HK-2 (cell line): ENCODE measurements at regions not wholly inside any gene's neighbourhood (a gene's known extent, or its start where the extent isn't known, plus 50 kb on each side); places are given as distances from the start of the nearest gene placed in this dataset.

Experiments used
- DNase-seq: peaks from one replicate; pipeline ENCODE4 v3.0.0-alpha.2; 2018; ENCODE audit not compliant: unreplicated experiment

DNA sequence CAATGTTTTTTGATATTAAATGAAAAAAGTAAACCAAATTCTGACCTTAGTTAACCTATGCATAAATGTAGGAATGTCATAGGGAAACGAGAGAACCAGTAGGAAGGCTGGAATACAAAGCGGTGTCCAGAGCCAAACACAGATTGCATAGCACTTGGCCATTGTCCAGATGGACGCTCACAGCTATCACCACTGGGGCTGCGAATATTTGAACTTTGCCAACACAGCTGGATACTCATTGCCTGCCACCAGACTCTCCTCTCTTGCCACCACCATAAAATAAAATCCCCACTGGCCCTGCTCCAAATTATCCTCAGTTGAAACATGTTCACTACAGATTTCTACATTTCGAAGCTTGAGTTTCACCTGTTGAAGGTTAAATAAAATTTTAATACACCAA is 159.3 kb upstream of the GULP1 start:
- no peak for DNase-seq

DNA sequence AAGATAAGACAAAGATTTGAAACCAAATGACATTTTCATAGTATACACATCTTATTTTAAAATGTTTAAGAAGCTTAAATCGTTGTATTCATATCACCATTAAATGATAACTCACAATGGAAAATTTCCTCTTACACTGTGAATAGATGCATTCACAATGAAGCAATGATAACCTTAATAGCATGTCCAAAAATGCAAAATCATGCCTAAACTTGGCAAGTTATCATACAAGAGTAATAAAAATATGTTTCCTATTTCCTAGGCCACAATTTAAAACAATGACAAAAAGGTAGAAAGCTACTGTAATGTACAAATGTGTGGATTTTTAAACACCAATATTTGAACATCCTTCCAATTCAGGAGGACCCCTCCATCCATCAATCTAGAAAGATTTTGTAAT is 157.4 kb upstream of the GULP1 start:
- no peak for DNase-seq

DNA sequence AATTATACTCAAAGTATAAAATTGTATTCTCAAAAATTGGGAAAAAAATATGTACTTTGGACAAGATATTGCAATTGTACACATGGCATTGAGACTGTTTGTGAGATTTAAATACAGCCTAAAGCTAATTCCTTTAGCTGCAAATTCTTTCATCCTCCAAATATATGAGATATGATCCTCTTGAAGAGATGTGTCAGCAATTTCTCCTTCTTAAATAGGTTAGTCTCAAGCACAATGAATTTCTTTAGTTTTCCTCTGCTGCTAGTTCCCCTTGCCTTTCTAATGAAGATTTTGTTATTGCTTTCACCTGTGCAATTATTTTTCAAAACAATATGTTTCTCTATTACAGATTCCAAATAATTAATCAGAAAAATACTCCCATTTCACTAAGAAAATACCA is 153.4 kb upstream of the GULP1 start:
- no peak for DNase-seq

DNA sequence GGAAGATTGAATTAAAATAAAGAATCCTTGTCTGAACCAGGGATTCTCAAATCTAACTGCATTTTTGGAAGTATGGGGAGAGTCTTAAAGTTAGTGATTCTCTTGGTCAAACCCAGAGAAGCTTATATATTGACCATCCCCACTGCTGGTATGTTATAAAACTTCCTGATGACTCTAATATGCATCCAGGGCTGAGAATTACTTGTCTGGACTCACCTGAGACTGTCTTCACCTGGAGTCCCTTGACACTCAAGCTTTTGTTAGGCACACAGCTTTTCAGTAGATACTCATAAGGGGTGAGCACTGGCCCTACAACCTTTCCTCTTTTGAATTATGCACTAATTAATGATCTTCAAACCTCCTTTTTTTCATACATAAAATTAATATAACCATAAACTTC is 149.6 kb upstream of the GULP1 start:
- DNase-seq: no peak

DNA sequence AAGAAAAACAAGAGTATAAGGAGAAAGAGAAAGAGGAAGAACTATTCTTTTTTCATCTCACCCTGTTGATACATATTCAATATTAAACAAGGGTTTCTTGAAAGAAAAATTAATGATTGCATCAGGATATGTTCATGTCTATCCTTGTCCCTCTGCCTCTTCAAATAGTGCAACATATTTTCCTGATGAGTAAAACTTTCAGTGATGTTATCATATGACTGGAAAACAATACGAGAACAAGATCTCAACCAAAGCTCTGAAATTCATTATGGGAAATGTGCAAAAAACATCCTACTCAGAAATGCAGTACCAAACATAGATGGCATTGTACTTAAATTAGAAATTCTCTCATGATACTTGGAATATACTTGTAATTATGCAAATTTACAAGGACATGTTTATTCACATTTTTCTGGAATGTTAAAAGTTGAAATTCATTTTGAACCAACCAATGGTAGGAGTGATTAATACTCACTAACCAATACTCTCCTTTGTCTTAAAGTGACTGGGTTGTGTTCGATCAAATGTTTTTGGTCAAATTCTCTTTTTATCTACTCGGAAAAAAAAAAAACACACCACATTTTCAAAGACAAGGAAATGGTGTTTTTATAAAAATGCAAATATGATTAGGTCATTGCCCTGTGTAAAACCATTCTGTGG is 148.9 kb upstream of the GULP1 start:
- DNase-seq: no peak

DNA sequence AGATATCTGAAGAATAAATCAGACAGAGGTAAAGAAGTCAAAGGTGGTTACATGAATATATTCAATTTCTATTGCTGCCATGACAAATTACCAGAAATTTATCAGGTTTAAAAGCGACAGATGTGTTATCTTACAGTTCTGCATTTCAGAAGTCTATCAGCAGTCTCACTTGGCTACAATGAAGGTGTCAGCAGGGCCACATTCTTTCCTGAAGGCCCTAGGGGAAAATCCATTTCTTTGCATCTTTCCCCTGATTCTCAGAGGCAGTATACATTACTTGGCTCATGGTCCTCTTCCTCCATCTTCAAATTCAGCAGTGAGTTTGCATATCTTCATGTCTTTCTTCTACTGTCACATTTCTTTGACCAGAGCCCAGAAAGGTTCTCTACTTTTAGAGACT is 145.8 kb upstream of the GULP1 start:
- DNase-seq: no peak

DNA sequence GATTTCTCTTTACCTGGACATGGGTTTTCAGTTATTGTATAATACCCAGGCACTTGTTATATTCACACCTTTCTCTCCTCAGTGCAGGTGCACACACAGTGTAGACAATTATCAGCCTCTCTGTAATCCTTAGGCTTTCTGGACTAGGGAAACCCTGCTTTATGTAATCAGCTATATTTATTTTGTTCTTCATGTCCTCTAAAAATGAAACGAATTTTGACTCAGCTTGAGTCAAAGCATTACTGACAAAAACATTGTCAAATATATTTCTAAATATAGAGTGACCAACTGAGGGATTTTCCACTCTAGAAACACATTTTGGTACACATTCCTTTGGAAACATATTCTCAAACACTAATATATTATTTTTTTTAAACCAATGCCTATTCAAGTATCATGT is 144.8 kb upstream of the GULP1 start:
- no peak for DNase-seq

DNA sequence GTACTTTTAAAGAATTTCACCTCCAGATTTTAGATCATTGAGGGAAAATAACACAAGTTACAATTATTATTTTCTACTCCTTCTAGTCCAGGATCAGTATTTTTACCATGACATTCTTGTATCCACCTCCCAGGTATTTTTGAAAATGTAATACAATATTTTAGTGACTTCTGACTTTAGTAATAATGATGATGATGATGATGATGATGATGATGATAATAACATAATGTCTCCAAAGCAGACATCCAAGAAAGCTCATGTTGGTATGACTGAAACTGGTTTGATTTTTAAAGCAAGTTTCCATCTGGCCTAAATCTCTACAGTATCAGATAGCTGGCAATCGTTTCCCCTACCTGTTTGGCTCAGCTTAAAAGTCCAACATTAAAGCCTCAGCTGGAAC is 140.0 kb upstream of the GULP1 start:
- DNase-seq: no peak

DNA sequence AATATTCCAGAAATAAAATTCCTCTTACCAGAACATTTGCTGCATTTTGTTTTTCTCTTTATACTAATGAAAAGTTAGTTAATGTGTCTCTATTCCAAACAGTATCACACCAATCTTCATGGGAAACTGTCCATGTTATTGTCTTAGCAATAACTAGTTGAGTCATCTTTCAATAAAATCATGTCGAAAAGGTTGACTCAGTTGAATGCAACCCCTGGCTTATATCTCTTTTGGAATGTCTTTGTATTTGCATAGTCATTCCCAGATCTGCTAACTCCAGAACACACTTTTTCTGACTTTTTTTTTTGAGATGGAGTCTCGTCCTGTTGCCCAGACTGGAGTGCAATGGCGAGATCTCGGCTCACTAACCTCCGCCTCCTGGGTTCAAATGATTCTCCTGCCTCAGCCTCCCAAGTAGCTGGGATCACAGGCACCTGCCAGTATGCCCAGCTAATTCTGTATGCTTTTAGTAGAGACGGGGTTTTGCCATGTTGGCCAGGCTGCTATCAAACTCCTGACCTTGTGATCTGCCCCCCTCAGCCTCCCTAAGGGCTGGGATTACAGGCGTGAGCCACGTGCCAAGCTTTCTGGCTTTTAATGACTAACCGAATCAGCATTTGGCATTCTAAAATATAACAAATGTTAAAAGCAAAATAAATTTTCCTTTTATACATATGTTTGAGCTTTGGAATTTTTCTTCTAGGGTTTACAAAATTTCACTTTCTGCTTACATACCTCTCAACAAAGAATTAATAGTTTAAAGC is 133.2 kb upstream of the GULP1 start:
- DNase-seq: no peak

DNA sequence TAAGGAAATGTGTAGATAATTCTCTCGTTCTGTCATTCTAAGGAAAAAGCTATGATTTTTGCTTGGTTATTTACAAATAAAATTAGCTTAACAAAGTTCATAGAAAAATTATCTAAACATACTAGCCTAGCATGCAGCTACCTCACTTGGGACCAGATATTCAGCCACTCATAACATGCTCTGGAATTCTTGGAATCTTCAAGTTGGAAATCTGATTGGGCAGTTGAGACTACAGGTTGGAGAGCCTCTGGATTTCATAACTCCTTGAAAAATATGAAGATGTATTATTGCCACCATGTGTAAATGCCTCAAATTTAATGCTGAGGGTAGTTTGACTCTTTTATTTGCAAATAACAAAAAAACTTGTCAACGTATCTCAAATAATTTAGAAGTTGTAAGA is 132.2 kb upstream of the GULP1 start:
- DNase-seq: no peak

DNA sequence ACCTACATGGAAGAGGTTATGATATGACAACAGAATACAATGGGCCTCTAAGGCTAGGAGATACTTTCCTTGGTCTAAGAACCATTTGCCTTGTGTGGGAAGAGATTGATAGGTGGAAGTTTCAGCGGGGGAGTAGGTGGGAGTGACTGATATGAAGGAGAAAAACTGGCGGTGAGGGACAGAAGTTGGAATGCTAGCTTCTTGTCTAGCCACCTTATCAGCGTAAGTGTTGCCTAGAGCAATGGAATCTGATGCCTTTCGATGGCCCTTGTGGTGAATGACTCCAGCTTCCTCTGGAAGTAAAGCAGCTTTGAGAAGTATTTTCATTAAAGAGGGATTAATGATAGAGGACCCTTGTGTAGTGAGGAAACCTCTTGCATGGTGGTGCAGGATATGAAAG is 121.3 kb upstream of the GULP1 start:
- DNase-seq: no peak

DNA sequence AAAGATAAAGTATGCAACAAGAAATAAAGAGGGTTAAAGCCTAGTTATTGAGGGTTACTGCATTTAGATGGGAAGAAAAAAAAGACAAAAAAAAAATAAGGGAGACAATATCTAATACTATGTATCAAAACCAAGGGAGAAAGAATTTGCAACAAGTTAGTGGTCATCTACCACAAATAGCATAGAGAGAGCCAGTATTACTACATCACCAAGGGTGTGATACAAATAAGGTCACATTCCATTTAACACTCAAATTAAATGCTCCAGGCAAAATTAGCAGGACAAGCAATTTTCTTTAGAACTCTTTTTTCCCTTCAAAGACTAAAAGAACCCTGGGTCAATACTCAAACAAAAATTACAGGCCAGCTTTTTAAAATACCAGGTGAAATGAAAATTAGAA is 115.1 kb upstream of the GULP1 start:
- DNase-seq: no peak

DNA sequence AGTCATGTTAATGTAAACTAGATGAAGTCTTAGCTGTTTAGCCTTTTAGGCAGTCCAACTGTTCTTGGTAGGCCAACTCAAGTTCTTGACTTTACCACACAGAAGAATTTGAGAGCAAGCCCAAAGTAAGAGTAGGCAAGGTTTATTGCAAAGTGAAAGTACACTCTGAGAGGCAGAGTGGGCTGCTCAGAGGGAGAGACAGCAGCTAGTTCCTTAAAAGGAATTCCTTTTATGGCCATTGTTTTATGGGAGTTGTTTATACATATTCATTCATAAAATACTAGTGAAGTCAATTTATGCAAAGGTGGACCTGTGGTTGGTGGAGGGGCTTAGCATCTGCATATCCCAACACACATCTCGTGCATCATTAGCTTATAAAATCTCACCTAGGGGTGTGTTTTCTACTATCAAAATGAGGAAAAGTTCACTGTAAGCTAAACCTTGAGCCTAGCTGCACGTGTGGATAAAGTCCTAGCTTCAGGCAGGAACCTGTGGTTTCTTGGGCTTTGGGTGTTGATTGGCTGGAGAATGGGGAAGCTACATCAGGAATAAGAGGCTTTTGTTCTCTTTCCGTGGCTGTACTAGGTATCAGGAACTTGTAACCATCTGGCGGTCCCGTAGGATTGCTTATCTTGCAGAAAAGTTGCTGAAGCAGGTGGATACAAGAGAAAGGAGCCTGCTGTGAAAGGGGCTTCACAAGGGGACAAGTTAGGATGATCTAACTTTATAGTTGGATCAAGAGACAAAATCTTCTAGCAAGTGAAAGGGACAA is 110.4 kb upstream of the GULP1 start:
- no peak for DNase-seq

DNA sequence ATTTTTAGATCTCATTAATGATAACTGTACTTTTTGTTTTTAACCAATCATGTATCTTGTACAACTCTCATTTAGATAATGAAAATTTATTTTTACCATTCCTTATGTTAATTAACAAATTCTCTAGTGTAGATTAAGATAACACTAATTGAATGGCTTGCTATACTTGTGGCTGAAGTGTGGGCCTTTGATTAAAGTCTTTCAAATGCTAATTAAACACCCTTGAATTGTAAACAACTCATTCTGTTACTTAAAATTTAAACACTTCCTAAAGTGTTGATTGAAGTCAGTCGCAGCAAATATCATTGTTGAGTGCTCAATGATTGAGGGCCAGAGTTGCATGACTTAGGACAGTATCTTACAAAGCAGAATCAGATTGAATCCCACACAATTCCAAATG is 109.8 kb upstream of the GULP1 start:
- no peak for DNase-seq

DNA sequence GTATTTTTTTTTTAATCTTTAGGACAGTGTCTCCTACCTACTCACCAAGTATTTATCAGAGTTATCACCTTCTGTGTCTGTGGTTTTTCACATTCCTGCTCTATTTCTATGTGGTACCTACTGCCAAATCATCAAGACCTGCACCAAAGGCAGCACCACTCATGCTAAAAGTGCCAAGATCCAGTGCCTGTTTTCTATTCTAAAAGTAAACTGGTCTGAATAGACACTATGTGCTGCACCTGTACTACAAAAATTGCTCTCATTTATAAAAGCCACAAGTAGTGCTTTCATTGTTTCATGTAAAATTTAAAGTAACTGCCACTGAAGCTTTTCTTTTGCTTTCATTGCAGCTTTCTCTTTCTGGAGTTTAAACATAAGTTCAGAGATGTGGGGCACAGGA is 103.9 kb upstream of the GULP1 start:
- DNase-seq: no peak

DNA sequence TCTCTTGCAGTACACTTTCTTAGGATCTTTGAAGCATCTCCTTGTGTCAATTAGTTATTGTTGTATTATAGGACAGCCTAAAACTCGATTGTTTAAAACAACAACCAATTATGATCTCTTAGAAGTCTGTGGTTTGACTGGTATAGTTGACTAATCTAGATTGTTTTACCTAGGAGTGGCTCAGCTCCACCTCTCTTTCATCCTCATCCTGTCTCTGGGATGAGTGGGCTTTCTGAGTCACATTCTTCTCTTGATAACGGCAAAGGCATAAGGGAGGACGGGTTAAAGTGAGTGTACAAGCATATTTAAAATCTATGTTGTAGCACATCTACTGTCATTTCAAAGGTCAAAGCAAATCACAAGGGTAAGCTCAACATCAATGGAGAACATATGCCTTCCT is 102.3 kb upstream of the GULP1 start:
- peak; percentile 3 for DNase-seq

DNA sequence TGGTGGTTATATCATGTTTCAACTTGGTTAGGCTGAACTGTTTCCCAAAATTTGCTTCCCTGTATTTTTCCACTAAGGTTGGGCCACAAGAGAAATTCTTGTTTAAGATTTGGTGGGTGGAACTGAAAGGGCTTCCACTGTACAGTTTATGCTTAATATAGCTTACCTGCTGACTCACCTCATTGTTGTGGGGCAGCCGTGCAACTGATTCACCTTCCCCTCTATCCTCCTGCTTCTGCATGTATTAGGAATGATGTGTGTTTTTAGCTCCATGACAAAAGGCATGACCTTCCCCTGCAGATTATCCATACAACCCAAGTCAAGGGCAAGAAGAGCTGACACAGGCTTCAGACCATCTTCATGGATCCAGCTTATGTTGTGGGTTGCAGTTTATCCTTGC is 98.4 kb upstream of the GULP1 start:
- peak; percentile 12 for DNase-seq

DNA sequence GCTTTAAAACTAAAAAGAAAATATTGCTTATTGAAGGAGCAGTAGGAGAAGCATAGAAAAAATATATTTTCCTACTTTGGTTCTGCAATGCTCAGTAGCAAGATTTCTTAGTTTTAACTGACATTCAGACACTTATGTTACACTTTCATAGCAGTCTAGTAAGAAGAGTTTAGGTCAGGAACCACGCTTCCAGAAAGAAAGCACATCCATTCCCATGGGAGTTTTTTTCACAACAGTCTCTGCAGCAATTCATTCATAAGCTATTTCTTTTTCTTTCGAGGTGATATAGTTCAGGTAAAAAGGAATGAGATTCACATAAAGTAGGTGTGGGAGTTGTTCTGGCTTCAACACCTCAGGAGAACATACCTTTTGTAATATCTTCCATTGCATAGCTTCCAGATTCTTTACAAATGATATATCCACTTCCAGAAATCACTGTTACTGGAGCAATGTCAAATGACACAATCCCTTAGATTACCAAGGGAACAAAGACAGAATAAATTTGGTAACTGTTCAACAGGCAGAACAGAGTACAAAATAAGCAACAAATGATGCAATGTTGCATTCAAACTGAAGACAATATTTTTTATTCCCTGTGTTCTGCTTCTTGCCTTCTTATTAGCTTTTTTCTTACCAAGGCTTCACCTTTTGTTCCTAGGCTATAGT is 95.2 kb upstream of the GULP1 start:
- no peak for DNase-seq

DNA sequence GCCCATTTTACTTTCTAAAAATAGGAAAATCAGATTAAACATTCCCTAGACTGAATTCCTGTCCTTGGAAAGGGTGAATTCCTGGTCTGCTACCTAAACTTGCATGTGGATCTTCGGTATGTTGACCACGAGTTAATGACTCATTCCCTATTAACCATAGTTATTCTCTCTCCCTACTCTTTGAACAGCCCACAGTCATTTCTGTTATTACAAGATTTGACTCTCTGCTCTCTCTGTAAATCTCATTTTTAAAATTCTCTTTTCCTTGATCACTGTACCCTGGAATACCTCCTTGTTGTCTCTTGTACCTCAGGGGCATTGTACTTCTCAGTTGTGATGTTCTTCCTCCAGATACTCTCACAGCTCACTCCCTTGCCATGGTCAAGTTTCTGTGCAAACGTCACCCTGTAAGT is 92.0 kb upstream of the GULP1 start:
- peak; percentile 2 for DNase-seq

DNA sequence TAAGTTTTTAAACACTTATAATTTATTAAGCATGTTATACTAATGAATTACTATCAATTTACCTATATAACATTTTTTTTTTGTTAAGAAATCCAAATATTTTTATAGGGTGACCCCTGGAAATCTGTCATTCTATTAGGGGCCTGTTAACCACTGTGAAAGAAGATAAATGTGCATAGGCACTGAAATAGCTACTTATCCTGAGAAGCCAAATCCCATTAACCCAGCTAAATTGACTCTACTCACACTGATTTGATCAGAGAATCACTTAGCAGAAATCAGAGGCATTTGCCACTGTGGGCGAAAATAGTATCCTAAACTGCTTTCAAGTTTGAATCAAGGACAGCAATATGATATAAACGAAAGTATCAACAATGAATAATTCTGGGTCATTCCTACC is 90.0 kb upstream of the GULP1 start:
- DNase-seq: no peak

DNA sequence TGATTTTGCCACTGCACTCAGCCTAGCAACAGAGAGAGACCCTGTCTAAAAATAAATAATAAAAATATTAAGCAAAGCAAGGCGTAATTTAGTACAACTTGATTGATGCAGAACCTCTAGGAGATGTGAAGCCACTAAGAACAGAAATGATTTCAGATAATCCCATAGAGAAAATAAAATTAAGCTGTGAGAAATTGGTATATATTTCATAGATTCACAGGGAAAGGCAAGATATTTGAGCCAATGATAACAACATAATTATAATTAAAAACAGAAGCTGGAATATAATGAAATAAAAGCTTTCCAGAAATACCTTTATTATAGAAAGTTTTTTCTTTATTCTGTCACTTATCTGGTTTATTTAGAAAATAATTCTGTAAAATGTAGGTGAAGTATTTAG is 88.9 kb upstream of the GULP1 start:
- no peak for DNase-seq

DNA sequence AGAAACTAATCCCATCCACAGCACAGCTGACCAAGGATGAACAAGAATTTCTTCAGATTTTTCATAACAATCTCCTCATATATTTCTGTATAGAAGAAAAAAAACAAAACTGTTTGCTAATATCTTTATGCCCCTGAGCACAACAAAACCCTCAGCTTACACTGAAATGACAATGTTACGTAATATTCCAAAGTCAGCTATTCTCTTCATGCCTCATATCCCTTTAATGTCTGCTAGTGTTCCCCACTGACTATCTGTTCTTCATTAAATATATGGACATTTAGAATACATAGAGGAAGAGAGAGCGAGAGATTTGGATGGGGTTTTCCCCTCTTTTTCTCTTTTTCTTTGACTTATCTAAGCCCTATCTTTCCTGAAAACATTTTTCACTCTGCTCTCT is 87.9 kb upstream of the GULP1 start:
- DNase-seq: no peak

DNA sequence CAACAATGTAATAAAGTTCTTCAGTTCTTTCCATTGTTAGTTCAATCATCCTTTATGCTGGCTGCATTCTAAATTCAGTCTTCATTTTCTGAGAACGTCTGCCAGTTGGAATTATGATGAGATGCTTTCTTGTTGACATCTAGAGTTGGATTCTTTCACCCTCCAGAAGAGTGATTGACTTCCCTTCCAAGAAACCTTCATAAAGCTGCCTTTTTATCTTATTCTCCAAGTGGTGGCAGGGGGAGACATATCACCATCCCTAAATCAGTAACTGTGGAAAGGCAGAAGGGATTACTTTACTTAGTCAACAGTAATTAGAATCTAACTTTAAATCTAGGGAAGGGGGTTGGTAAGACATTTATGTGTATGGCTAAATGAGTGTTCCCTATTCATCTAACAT is 86.8 kb upstream of the GULP1 start:
- DNase-seq: no peak
